22Rv1 (cell line): ENCODE measurements at regions not wholly inside any gene's neighbourhood (a gene's known extent, or its start where the extent isn't known, plus 50 kb on each side); places are given as distances from the start of the nearest gene placed in this dataset.

Experiments used
- H3K27ac ChIP-seq: fragments of 450-650 bp; 2 replicates; pipeline ENCODE4 v1.5.1; 2017
- ZFX ChIP-seq: fragments of 450-650 bp; IDR thresholded peaks from 2 replicates; pipeline ENCODE4 v1.6.1; 2017; ENCODE audit warnings: antibody characterized with exemption, borderline replicate concordance
- TF ChIP-seq, protein P1 (sequence below): fragments of 450-650 bp; IDR thresholded peaks from 2 replicates; pipeline ENCODE4 v1.5.1; 2017; ENCODE audit warnings: mild to moderate bottlenecking

DNA sequence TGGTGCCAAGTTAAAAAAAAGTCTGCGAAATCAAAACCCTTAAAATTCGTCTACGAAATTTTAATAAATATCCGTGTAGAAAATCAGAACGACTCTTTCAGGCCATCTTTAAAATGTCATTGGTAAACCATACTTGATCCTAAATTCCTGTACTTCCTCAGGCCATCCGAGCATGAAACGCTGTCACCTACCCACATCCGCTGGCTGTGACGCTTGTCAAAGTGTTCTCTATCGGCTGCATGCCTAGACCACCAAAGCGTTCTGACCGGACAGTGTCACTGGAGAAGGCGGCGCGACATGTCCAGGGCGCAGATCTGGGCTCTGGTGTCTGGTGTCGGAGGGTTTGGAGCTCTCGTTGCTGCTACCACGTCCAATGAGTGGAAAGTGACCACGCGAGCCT lies 119.0 kb upstream of the CLDN10 start:
- TF ChIP-seq, protein P1, sequence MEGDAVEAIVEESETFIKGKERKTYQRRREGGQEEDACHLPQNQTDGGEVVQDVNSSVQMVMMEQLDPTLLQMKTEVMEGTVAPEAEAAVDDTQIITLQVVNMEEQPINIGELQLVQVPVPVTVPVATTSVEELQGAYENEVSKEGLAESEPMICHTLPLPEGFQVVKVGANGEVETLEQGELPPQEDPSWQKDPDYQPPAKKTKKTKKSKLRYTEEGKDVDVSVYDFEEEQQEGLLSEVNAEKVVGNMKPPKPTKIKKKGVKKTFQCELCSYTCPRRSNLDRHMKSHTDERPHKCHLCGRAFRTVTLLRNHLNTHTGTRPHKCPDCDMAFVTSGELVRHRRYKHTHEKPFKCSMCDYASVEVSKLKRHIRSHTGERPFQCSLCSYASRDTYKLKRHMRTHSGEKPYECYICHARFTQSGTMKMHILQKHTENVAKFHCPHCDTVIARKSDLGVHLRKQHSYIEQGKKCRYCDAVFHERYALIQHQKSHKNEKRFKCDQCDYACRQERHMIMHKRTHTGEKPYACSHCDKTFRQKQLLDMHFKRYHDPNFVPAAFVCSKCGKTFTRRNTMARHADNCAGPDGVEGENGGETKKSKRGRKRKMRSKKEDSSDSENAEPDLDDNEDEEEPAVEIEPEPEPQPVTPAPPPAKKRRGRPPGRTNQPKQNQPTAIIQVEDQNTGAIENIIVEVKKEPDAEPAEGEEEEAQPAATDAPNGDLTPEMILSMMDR, result no peak
- no peak overlapping the region for H3K27ac ChIP-seq

DNA sequence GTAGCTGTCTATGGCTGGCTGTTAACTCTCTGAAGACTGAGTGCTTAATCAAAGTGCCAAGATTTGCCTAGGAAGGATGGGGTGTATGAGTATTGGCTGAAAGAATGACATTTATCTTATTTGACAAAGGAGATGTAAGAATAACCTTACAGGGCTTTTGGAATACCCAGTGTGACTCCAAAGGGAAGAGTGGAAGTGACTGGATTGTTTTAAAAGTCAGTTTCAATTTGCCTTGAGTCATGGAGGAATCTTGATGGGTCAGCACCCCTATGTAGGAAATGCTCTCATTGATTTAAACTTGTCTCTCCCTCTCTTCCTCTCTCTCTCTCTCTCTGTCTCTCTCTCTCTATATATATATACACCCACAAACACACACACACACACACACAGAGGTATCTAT lies 118.4 kb upstream of the CLDN10 start:
- H3K27ac ChIP-seq, result no peak overlapping the region
- no peak for TF ChIP-seq ZFX
- TF ChIP-seq, protein P1, result no peak

DNA sequence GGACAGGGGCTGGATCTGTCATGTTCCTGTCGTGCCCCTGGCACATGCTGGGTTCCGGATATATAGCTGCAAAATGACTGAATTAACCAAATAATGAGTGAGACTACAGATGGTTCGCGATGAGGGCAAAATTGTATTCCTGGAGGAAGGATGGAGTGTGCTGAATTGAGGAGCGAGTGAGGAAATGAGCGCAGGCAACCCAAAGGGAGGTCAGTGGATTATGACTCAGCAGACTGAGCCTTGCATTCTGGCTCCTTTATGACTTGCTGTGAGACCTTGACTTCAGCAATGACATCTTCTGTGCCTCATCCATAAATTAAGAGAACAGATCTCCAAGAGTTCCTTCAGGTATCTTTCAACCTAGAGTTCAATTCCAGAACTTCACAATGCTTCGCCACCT lies 115.0 kb upstream of the CLDN10 start:
- TF ChIP-seq, protein P1, result no peak
- no peak overlapping the region for H3K27ac ChIP-seq

DNA sequence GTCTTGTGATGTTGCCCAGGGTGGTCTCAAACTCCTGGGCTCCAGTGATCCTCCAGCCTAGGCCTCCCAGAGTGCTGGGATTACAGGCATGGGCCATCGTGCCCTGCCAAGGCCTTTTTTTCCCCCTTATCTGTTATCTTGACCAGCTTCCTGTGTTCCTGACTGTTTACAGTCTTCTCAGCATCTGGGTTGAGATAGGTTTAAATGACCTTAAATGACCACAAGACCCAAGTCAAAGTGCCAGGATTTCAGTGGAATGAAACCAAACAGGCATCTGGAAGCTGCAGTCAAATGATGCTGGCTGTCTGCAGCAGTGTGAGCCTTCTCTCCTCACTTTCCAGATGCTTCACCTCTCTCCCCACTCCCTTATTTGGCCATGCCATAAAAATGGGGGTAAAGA lies 114.2 kb upstream of the CLDN10 start:
- no peak for TF ChIP-seq ZFX
- TF ChIP-seq, protein P1, result no peak
- no peak overlapping the region for H3K27ac ChIP-seq

DNA sequence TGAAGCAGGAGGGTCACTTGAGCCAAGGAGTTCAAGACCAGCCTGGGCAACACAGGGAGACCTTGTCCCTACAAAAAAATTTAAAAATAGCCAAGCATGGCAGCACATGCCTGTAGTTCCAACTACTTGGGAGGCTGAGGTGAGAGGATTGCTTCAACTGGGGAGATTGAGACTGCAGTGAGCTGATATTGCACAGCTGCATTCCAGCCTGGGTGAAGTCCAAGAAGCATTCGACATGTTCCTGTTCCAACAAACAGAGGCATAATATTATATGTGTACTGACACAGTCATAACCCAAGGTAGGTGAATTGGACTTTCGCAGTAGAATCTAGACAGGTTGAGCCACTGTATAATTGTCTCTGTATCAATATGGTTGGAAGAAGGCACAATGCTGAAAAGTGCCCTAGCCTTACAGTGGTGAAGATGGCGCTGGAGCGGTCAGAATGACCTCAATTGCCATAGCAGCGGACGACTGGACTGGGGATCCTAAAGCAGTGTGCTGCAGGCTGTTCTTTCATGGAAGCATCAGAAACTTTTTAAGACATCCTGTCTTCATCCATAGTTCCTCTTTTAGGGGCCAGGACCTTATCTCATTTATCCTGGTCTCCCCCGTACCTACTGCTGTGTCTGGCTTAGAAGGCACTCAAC lies 112.0 kb upstream of the CLDN10 start:
- no peak overlapping the region for H3K27ac ChIP-seq
- no peak for TF ChIP-seq ZFX
- TF ChIP-seq, protein P1, result no peak

DNA sequence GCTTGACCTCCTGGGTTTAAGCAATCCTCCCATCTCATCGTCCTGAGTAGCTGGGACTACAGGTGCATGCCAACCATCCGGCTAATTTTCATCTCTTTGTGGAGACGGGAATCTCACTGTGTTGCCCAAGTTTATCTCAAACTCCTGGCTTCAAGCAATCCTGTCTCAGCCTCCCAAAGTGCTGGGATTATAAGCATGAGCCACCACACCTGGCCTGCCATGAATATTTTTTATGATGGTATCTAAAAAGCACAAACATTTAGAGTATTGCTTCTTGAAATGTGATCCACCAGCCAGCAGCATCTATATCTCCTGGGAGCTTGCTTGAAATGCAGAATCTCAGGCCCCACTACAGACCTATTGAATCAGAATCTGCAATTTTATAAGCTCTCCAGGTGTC lies 111.2 kb upstream of the CLDN10 start:
- no peak overlapping the region for H3K27ac ChIP-seq
- no peak for TF ChIP-seq ZFX
- TF ChIP-seq, protein P1, result no peak

DNA sequence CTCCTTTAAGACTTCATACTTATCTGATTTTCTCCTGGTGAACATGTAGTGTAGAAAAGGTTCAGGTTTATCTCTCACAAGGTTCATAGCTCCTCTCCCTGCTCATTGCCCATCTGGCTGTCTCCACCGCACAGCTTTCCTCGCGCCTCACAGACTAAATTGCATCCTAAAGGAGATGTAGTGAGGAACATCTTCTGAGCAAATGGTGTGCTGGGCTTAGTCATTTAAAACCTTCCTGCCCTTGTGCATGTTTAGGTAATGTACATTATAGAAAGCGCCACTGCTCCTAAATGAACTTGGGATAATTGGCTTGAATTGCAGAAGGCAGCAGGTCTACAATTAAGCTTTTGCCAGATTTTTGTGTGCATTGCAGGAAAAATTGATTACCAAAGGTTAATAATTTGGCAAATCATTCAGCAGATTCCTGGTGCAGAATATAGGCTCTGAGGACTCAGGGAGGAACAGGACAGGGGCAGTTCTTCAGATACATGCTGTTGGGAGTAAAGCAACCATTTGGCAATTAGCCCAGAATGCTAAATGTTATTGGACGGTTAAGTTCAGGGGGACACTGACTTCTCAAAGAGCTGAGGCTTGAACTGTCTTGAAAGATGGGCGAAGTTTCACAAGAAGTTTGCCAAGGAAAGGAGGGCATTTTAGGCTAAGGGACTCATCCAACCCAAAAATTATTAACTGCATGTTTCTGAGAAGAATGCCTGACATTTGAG lies 108.4 kb upstream of the CLDN10 start:
- no peak overlapping the region for H3K27ac ChIP-seq
- TF ChIP-seq, protein P1, result no peak
- no peak for TF ChIP-seq ZFX
